ENCODE measurements at regions not wholly inside any gene's neighbourhood (a gene's known extent, or its start where the extent isn't known, plus 50 kb on each side); places are given as distances from the start of the nearest gene placed in this dataset.

DNA sequence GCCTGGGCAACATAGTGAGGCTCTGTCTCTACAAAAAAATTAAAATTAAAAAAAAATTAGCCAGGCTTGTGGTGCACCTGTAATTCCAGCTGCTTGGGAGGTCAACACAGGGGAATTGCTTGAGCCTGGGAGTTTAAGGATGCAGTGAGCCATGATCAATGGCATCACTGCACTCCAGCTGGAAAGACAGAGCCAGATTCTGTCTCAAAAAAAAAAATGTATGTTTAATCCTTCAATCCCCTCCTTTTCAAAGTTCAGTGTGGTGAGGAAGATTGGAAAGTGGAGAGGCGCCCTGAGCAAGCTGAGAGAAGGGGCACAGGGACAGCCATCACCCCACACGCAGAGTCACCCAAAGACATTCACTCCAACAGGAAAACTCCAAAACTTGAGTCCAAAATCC is 97.7 kb upstream of the BACE2 start:
- TF ChIP-seq POLR2A (IDR thresholded peaks at IDR 0.05; ENCODE audit: low read depth, low read length) (no peak), POLR2AphosphoS5 (IDR thresholded peaks at IDR 0.05; ENCODE audit: low read depth, low read length) (no peak)
